Ishikawa (cell line): ENCODE measurements at regions not wholly inside any gene's neighbourhood (a gene's known extent, or its start where the extent isn't known, plus 50 kb on each side); places are given as distances from the start of the nearest gene placed in this dataset.

Experiments
- CEBPB ChIP-seq: IDR thresholded peaks from 2 replicates; pipeline ENCODE4 v1.6.1; 2012
- CREB1 ChIP-seq: IDR thresholded peaks from 2 replicates; pipeline ENCODE4 v1.6.1; 2012; ENCODE audit warnings: low read depth
- EGR1 ChIP-seq: IDR thresholded peaks from 2 replicates; pipeline ENCODE4 v1.6.1; 2012
- EP300 ChIP-seq: IDR thresholded peaks from 2 replicates; pipeline ENCODE4 v1.6.1; 2012; ENCODE audit warnings: borderline replicate concordance
- FOXM1 ChIP-seq: IDR thresholded peaks from 2 replicates; pipeline ENCODE4 v1.6.1; 2012; ENCODE audit warnings: low read depth, borderline replicate concordance
- MAX ChIP-seq: IDR thresholded peaks from 2 replicates; pipeline ENCODE4 v1.6.1; 2012
- NFIC ChIP-seq: IDR thresholded peaks from 2 replicates; pipeline ENCODE4 v1.6.1; 2012
- RAD21 ChIP-seq: IDR thresholded peaks from 2 replicates; pipeline ENCODE4 v1.6.1; 2012; ENCODE audit warnings: low read depth
- TAF1 ChIP-seq: IDR thresholded peaks from 2 replicates; pipeline ENCODE4 v1.6.1; 2012; ENCODE audit warnings: low read depth, mild to moderate bottlenecking
- TCF12 ChIP-seq: IDR thresholded peaks from 2 replicates; pipeline ENCODE4 v1.6.1; 2012; ENCODE audit warnings: low read depth
- TEAD4 ChIP-seq: IDR thresholded peaks from 2 replicates; pipeline ENCODE4 v1.6.1; 2012
- YY1 ChIP-seq: IDR thresholded peaks from 2 replicates; pipeline ENCODE4 v1.6.1; 2012; ENCODE audit warnings: low read depth
- ZBTB7A ChIP-seq: IDR thresholded peaks from 2 replicates; pipeline ENCODE4 v1.6.1; 2012; ENCODE audit warnings: low read depth
- TF ChIP-seq, protein P1 (sequence below): IDR thresholded peaks from 2 replicates; pipeline ENCODE4 v1.6.1; 2012; ENCODE audit warnings: low read depth, mild to moderate bottlenecking
- TF ChIP-seq, protein P2 (sequence below): IDR thresholded peaks from 2 replicates; pipeline ENCODE4 v1.6.1; 2012

DNA sequence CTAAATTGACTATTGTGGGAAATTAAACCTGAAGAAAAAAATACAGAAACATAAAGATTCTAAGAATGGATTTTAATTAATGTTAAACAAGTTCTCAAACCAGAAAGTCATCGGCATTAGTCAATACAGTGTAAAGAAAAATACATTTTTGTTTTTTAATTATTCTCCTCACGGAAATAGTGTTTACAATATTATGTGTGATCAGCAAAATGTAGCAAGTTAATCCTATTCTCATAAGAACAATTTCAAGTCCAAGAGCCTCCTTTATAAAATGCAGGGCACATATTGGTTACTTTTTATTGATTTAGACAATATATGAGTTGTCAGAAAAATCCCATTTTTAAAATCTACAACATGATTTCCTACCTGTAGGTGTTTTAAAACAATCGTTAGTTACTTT, 158.0 kb upstream of the MGAT4C start:
- TF ChIP-seq FOXM1 (no peak), CREB1 (no peak), ZBTB7A (no peak), MAX (no peak), TAF1 (no peak), NFIC (no peak), EP300 (no peak), TEAD4 (no peak), EGR1 (no peak), CEBPB (no peak), YY1 (no peak), RAD21 (no peak), TCF12 (no peak)
- TF ChIP-seq, protein P1, sequence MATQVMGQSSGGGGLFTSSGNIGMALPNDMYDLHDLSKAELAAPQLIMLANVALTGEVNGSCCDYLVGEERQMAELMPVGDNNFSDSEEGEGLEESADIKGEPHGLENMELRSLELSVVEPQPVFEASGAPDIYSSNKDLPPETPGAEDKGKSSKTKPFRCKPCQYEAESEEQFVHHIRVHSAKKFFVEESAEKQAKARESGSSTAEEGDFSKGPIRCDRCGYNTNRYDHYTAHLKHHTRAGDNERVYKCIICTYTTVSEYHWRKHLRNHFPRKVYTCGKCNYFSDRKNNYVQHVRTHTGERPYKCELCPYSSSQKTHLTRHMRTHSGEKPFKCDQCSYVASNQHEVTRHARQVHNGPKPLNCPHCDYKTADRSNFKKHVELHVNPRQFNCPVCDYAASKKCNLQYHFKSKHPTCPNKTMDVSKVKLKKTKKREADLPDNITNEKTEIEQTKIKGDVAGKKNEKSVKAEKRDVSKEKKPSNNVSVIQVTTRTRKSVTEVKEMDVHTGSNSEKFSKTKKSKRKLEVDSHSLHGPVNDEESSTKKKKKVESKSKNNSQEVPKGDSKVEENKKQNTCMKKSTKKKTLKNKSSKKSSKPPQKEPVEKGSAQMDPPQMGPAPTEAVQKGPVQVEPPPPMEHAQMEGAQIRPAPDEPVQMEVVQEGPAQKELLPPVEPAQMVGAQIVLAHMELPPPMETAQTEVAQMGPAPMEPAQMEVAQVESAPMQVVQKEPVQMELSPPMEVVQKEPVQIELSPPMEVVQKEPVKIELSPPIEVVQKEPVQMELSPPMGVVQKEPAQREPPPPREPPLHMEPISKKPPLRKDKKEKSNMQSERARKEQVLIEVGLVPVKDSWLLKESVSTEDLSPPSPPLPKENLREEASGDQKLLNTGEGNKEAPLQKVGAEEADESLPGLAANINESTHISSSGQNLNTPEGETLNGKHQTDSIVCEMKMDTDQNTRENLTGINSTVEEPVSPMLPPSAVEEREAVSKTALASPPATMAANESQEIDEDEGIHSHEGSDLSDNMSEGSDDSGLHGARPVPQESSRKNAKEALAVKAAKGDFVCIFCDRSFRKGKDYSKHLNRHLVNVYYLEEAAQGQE: no peak
- TF ChIP-seq, protein P2, sequence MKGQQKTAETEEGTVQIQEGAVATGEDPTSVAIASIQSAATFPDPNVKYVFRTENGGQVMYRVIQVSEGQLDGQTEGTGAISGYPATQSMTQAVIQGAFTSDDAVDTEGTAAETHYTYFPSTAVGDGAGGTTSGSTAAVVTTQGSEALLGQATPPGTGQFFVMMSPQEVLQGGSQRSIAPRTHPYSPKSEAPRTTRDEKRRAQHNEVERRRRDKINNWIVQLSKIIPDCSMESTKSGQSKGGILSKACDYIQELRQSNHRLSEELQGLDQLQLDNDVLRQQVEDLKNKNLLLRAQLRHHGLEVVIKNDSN: no peak

DNA sequence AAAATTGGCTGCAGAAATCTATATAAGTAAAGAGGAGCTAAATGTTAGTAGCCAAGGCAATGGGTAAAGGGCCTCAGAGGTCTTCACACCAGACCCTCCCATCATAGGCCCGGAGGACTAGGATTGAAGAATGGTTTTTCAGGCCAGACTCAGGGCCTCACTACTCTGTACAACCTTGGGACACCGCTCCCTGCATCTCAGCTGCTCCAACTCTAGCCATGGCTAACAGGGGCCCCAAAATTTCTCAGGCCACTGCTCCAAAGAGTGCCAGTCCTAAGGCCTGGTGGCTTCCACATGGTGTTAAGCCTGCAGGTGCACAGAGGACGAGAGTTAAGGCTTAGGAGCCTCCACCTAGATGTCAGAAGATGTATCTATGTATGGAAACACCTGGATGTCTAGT, 155.5 kb upstream of the MGAT4C start:
- TF ChIP-seq NFIC (no peak), TCF12 (no peak), RAD21 (no peak)
- TF ChIP-seq, protein P2: no peak

GRCh38 chr12:86407620-86408208, 151.5 kb upstream of the MGAT4C start:
- no peak for TF ChIP-seq EGR1
- TF ChIP-seq TAF1: no peak
- TF ChIP-seq CREB1: no peak
- TF ChIP-seq CEBPB: no peak
- no peak for TF ChIP-seq RAD21
- TF ChIP-seq NFIC: no peak
- no peak for TF ChIP-seq YY1
- no peak for TF ChIP-seq TEAD4
- TF ChIP-seq, protein P1: no peak
- no peak for TF ChIP-seq EP300
- TF ChIP-seq, protein P2: no peak

- no peak for TF ChIP-seq YY1
- no peak for TF ChIP-seq EP300
- TF ChIP-seq NFIC: no peak
- no peak for TF ChIP-seq CEBPB
- TF ChIP-seq ZBTB7A: no peak
- TF ChIP-seq CREB1: no peak
Observed at GRCh38 chr12:86389949-86390348, 133.8 kb upstream of the MGAT4C start.

GRCh38 chr12:86387591-86388145, 131.5 kb upstream of the MGAT4C start:
- TF ChIP-seq MAX: no peak
- TF ChIP-seq ZBTB7A: no peak
- no peak for TF ChIP-seq YY1
- no peak for TF ChIP-seq NFIC
- TF ChIP-seq, protein P2: no peak
- no peak for TF ChIP-seq FOXM1
- TF ChIP-seq CEBPB: no peak
- TF ChIP-seq TAF1: no peak
- TF ChIP-seq CREB1: no peak
- TF ChIP-seq RAD21: no peak
- no peak for TF ChIP-seq TEAD4
- TF ChIP-seq TCF12: no peak
- TF ChIP-seq, protein P1: no peak
- TF ChIP-seq EP300: no peak
- no peak for TF ChIP-seq EGR1
